NCI-H187 treated with DMSO at 0.1 percent for 48 hours (cell line): ENCODE measurements at regions not wholly inside any gene's neighbourhood (a gene's known extent, or its start where the extent isn't known, plus 50 kb on each side); places are given as distances from the start of the nearest gene placed in this dataset.
"Not testable (repeated sequence)": the region's sequence is repeated elsewhere in the genome, so short reads cannot be mapped to it uniquely, and the experiment has no call there.

Experiments
- DNase-seq: peaks from one replicate; lab custom pipeline; 2025; lab: John Stamatoyannopoulos, UW

GRCh38 chr14:43296061-43296460, 1211.0 kb downstream of the FSCB start:
- not testable (repeated sequence) for DNase-seq

- no peak for DNase-seq
Observed at GRCh38 chr14:43285575-43285974, 1221.5 kb downstream of the FSCB start.

GRCh38 chr14:43260056-43260455, 1247.0 kb downstream of the FSCB start:
- no peak for DNase-seq

- DNase-seq = no peak
Observed at GRCh38 chr14:43258396-43258795, 1248.7 kb downstream of the FSCB start.

GRCh38 chr14:43256996-43257395, 1250.1 kb downstream of the FSCB start:
- DNase-seq = not testable (repeated sequence)

- DNase-seq = no peak
Observed at GRCh38 chr14:43252866-43253265, 1254.2 kb downstream of the FSCB start.

GRCh38 chr14:43249591-43249990, 1257.5 kb downstream of the FSCB start:
- no peak for DNase-seq

- no peak for DNase-seq
Observed at GRCh38 chr14:43249116-43249515, 1258.0 kb downstream of the FSCB start.

GRCh38 chr14:43247877-43248276, 1259.2 kb downstream of the FSCB start:
- DNase-seq = no peak

GRCh38 chr14:43244142-43244625, 1262.9 kb downstream of the FSCB start:
- DNase-seq = no peak

- DNase-seq = no peak
Observed at GRCh38 chr14:43243168-43243567, 1263.9 kb downstream of the FSCB start.

GRCh38 chr14:43232261-43232660, 1274.8 kb downstream of the FSCB start:
- no peak for DNase-seq

GRCh38 chr14:43215524-43215923, 1291.6 kb downstream of the FSCB start:
- no peak for DNase-seq

- DNase-seq = no peak
Observed at GRCh38 chr14:43207189-43207588, 1299.9 kb downstream of the FSCB start.

- no peak for DNase-seq
Observed at GRCh38 chr14:43204816-43205215, 1302.3 kb downstream of the FSCB start.

- no peak for DNase-seq
Observed at GRCh38 chr14:43200519-43200918, 1306.6 kb downstream of the FSCB start.

GRCh38 chr14:43198465-43198864, 1308.6 kb downstream of the FSCB start:
- DNase-seq = no peak

- DNase-seq = no peak
Observed at GRCh38 chr14:43184540-43184939, 1322.5 kb downstream of the FSCB start.

GRCh38 chr14:43183916-43184315, 1323.2 kb downstream of the FSCB start:
- no peak for DNase-seq

GRCh38 chr14:43175896-43176295, 1331.2 kb downstream of the FSCB start:
- DNase-seq = no peak

- no peak for DNase-seq
Observed at GRCh38 chr14:43172899-43173548, 1334.1 kb downstream of the FSCB start.

GRCh38 chr14:43169722-43170121, 1337.4 kb downstream of the FSCB start:
- DNase-seq = no peak

GRCh38 chr14:43168371-43168925, 1338.6 kb downstream of the FSCB start:
- DNase-seq = no peak

GRCh38 chr14:43166163-43166562, 1340.9 kb downstream of the FSCB start:
- DNase-seq = no peak
